GM21367 (cell line): ENCODE measurements at regions not wholly inside any gene's neighbourhood (a gene's known extent, or its start where the extent isn't known, plus 50 kb on each side); places are given as distances from the start of the nearest gene placed in this dataset.

ENCODE experiments used
- ATAC-seq: cut with Tn5 transposase; IDR thresholded peaks from one replicate; pipeline ENCODE4 v1.9.1; 2021; ENCODE audit not compliant: unreplicated experiment

DNA sequence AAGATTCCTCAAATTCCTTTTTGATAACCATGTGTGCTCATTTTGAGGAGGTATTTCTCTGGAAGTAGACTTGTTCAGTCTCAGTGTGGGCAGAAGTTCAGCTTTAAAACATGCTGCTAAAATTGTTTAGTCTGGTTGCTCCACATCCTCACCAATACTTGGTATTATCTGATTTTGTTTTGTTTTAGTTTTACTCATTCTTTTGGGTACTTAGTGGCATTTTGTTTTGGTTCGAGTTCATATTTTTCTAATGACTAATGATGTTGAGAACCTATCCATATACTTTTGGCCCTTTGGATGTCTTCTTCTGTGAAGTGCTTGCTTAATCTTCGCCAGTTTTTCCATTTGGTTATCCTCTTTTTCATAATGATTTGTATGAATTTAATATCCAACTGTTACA is 694.2 kb upstream of the FZD8 start:
- ATAC-seq: no peak

DNA sequence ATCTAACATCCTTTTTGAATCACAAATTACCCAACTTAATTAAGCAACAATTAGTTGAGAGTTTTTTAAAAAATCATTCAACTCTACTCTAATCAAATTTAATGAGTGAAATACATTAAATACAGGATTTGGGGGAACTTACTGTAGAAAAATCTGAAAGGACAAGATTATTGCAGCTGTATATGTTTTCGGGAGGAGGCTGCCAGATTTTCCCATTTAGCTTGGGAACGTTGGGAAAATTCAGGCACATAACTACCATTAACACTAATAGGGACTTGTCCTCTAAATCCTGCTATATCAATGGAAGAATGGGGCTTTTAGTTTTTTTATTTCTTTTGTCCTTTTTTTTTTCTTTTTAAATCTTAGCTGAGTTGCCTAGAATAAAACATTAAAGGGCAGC is 691.4 kb upstream of the FZD8 start:
- ATAC-seq: no peak

DNA sequence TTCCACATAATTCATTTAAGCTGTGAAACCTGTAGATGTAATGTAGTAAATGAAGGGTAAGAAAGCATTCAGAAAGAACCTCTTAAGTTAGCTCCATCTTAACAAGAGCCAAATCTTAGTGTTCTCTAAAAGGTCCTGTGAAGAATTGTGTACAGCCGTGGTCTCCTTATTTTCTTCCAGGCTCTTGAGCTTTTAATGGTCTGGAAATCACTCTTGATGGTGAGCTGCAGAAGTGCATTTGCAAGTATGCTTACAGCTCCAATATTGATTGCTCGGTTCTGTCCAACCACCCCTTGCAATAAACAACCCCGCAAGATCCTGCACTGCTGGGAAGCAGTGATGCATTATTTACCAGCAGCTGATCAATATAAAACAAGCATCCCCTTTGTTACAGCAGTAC is 690.8 kb upstream of the FZD8 start:
- ATAC-seq: no peak

DNA sequence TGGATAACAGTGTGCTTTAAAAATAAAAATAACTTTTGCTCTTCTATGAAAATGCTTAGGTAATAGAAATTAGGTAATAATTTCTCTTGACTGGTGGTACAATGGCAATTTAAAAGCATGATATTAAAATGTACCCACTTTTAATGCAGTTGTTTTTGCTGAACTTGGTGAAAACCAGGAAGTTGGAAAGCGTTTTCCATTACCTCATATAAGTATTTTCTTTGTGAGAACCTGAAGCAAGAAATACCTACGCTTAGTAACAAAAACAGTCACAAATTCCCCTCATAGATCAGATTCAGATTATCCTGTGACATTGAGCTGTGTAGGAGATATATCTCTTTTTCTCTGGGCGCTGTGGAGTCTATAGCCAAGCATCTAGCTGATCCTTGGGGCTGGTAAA is 689.0 kb upstream of the FZD8 start:
- no peak for ATAC-seq

DNA sequence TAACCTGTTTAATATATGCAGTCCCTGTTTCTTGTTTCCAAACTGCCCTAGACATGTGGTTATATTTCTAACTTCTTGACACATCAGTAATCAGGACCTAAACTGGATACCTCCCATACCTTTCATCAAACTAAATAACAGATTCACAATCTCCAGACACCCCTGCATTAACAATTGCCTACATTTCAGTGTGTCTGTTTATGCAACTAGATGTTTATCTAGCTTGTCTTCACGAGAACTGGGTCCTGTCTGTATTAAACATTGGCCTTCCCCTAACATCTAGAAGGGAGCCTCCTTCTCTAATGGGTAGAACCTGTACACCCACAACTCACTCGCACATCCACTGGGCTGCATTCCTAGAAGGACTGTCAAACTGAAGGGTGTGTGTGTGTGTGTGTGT is 683.7 kb upstream of the FZD8 start:
- ATAC-seq: no peak

DNA sequence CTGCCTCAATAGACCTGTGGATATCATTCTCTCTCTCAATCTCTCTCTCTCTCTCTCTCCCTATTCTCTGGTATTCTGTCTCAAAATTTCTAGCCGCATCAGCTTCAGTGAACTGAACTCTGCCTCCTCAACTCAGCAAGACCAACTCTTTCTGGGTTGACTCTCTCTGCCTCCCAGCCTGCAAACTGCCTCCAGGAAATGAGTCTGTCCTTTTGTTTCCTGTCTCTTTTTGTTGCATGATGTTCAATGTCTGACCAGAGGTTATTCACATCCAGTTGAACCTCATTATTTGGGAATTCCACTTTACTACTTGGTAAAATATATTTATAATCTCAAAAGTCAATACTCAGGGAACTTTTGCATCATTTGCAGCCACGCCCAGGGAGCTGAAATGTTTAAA is 682.7 kb upstream of the FZD8 start:
- ATAC-seq: no peak

DNA sequence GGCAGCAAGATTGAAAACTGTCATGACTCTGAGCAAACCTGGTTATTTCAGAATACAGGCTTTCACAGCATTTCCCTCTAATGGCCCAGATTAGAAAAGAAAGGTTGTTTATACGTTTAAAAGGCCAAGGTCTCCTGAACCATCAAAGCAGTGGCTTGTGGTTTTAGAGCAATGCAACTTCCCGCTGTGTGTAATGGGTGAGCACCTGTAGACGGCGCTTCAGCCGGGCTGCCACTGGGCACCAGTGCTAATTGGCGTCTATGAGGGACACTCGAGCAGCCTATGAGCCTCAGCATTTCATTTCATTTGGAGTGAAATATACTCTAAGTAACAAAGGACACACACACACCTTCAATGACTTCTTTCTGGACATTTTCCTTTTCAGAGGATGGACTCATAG is 671.0 kb upstream of the FZD8 start:
- ATAC-seq: no peak

DNA sequence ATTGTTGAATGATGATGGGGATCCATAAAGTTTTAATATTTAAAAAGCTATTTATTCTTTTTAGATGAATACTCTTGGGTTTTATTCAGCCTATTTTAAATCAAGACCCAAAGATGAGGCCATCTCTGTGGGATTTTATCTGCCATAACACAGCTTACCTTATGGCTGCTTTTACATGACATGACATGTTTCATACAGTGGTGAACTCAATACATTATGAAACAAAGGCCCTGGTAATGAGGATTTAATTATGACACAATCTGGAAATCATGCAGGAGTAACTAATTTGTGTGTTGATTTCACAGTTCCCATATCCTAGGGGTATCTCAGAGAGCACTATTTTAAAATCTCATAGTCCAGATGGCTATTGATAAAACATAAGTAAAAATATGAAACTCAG is 661.8 kb upstream of the FZD8 start:
- ATAC-seq: no peak

DNA sequence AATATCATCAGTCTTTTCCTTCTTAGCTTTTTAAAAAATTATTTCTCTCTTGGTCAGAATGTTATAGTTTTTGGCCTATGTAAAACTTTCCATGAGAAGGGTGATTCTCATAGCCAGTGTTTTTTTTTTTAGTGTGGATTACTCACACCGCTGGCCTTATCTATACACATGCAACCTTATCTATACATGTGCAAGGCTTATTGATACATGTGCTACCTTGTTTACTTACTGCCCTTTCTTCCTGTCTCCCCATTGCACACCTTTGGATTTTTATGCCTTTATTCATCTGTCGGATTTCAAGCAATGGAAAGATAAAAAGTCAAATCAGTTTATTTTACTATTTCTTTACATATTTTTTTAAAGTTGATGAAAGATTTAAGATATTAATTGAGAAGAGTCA is 660.0 kb upstream of the FZD8 start:
- no peak for ATAC-seq

DNA sequence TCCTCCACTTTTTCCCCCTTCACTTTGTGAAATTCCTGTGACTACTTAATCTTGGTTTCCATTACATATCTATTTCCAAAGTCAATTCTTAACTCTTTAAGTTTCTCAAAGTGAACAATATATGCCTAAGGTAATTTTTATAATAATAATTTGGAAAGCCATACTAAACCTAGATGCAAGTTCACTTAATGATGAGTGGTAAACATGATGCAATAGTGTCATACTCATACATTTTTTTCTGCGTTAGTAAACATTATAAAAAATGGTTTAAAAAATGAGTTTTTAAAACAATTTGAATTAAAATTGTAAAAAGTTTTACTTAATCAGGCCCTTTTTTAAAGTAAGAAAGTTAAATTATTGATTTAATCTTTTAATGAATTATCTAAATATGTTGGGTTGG is 659.4 kb upstream of the FZD8 start:
- ATAC-seq: no peak

DNA sequence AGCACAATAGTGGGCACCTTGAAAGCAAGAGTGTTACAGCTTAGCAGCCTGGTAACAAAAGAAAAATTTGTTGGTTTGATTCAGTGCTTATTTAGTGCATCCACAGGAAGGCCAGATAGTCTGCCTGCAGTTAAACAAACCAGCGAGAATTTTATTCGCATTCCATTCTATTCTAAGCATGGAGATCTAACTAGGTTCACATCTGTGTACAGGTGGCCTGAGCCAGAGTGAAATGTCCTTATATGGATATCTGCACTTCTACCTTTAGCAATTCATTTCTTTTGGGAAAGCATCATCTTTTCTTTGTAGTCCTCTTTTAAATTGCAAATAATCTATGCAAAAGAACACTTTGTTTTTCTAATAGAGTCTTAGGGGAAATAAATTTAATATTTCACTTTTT is 659.0 kb upstream of the FZD8 start:
- no peak for ATAC-seq

DNA sequence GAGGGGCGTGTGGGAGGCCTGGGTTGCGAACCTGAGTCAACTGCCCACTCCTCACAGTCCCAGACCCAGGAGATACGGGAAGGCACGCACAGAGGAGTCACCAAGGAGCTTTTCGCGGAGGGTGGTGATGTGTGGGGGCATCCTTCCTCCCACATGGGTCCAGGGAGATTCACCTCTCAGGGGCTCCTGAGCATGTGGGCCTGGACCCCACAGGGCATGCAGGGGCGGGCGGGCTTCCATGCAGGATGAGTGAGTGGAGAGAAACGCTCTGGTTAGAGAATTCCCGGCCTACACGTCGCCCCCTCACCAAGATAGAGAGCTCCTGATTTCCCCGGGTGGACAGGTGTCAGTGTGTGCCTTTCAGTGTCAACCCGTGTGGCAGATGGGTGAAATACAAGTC is 641.7 kb upstream of the FZD8 start:
- no peak for ATAC-seq

DNA sequence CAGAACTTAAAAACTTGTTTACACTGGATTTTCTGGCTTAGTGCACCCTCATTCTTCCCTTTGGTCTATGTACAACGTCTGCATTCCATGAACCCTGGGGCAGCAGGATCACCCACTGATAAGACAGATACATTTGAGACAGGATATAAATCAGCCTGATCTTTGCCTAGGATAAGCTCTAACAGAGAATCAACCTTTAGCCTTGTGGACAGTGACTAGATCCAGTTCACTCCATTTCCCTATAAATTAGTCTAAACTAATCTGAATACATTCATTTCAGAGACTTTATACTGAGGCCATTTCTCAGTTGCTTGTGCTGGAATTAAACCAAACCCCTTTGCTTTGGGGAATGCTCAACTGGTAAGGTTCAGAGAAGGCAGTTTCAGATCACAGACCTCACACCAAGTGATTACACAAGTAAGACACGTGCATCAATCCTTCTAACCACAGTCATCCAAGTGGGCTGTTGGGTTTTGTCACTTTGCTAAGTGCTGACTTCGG is 639.8 kb upstream of the FZD8 start:
- ATAC-seq: no peak

DNA sequence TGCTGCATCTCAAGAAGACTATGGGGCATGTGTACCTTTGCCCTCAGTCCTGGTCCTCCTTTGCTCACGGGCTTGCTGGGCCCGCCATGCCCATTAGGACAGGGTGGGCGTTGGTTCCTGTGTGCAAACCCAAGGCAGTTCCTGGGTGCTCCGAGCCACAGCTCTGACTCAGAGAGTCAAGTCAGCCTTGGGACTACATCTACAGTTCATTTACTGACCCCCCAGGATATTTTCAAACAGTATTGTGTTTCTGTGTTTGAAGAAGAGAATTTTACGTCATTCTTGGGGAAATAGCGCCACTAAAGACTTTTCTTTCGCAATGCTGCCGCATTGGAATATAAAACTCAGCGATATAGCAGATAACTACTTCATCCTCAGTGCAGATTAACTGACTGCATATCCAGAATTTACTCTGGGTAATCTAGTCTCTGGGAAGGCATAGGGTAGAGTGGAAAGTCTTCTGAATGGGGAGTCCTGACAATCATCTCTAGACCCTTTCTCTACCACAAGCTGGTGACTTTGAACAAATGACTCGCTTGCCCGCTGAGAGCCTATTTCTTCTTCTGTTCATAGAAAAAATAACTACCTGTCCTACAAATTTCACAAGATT is 638.9 kb upstream of the FZD8 start:
- no peak for ATAC-seq

DNA sequence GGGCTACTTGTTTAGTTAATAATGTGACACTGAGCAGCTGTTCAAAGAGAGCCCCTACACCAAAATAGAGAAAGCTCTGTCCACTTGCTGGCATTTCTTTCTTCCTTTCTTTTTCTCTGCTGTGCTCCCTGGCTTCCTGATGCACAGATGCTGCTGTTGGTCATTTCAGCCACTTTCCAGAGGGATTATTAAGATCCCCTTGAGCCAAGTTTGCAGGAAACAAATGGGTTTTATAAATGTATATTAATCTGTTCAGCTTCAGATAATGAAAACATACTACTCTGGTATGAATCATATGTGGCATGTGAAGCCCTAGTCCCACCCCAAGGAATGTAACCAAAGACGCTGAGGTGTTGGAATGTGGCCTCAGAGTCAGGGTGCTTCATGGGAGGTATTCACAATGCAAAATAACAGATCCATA is 638.2 kb upstream of the FZD8 start:
- no peak for ATAC-seq

DNA sequence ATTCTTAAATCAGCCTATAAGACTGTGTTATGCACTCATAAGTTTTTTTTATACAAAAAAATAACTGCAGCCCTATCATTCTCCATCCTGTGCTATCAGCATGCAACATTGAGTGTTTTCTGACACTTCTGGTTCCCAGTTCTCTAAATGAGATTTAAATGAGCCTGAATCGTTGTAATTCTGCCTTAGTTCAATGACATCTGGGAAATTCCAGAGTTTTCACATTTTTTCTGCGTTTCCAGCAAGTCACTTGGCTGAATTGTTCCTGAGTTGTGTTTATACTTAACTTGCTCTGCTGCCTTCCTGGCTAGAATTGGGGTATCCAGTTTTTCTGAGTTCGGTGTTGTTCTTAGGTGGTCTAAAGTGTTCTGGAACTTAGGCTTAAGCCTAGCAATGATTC is 636.1 kb upstream of the FZD8 start:
- ATAC-seq: no peak

DNA sequence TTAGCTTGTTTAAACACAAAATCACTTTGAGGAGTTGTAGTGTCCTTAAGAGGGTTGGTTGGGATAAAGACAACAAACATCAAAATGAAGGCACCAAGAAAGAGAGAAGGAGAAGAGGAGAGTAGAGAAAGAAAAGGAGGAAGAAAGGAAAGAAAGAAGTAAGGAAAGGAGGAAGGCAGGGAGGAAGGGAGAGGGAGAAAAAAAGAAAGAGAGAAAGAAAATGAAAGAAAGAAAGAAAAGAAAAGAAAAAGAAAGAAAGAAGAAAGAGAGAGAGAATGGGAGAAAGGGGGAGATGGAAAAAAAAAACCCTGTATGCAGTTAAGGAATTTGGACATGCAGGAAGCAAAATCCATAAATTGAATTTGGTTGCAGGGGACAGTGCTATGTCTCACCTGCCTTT is 635.4 kb upstream of the FZD8 start:
- no peak for ATAC-seq

DNA sequence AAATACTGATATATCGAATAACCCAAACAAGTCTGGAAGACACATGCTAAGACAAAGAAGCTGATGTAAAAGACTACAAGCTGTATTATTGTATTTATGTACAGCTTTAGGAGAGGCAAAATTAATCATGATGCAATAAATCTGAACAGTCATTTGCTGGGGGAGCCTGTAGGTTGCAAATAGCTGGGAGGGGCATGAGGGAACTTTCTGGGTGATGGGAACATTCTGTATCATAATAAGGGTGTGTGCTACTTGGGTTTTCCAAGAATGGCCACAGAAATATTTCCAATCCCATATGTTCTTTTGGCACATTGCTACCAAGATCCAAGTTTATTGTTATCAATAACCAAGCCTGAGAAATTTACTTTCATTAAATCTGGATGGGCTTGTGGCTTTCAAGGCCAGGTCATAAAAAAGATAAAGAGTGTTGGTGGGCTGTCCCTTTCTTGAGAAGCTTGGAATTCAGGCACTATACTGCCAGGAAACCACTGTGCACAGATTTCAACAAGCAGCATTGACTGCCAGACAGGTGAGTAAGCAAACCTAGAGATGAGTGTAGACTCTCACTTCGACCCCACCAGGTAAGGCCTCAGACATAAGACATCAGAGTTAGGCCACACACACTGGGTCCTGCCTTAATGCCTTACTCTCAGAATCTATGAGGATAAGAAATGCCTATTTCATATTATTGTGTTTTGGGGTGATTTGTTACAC is 629.7 kb upstream of the FZD8 start:
- no peak for ATAC-seq

DNA sequence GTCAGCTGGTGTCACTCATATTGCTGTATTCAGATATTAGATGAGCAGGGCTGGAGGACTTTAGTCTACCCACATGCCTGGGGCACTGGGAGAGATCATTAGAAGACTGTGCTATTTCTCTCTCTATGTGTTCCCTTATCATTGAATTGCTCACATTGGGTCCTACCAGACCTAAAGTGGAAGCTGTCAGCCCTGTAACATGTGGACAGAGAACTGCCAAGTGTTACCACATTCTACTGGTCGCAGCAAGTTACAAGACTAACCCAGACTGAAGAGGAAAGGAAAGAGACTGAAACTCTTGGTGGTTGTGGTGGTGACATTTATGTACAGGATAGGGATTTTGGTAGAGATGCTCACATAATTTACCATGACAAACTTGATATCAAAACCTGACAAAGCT is 627.1 kb upstream of the FZD8 start:
- ATAC-seq: no peak

DNA sequence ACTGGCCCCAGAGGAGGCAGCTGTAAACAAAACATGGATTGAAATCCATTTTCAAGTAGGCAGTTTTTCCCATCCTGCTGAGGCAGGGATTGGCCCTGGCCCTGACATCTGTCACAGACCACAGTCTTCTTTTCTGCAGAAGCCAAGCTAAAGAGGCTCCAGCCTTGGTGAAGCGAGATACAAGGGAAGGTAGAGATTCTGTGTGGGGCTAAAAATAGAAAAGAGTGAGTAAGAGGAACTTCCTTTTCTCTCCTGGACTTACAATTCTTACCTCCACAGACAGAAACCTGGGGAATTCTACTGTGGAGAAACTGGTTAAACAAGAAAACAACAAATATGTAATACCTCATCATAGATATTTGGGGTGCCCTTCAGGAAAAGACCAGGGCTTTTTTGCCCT is 624.8 kb upstream of the FZD8 start:
- no peak for ATAC-seq

DNA sequence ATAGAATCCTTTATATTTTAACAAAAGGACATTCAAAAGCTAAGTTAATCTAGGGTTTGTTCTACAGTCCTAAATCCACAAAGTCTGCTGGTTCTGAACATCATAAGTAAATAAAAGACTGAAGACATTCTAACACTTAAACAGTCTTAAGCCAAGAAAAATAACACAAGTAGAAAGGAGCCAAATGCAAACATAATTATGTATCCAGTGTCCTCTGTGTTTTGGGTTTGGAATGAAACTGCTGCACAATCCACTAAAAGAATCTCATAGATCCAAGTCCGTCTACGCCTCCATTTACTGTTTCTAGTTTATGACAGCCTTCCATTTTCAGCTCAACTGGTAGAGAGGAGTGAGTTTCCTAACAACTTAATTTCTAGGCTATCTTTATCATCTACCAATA is 623.6 kb upstream of the FZD8 start:
- ATAC-seq: no peak

DNA sequence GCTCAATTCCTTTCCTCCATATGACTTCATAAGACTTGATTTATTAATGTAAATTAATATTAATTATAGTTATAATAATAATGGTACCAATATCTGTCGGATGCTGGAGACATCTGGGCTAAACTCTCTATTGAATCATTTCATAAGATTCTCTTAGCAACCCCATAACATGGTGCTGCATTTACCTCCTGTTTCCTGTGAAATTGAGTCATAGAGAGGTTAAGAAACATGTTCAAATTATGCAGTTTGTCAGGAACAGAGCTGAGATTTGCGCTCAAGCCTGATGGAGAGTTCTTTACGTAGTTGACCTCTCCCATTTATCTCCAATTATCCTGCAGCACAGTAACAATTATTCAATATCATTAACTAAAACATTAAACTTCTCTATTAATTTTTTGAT is 621.8 kb upstream of the FZD8 start:
- ATAC-seq: no peak

DNA sequence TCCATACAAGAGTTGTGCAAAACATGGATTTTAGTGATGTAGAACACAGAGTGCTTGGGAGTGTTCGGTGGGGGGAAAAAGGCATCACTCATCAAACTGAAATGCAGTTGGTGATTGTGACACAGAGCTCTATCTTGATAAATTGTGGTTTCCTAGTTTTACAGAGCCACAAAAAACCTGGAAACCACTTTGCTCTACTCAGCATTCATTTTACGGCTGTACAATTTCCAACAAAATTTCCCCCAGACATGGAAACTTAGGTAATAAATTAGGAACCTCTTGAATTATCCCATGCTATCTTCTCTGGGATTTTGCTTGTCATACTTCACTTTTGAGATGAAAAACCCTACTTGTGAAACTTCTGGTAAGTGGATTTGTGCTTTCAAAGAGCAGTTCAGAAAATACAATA is 614.9 kb upstream of the FZD8 start:
- ATAC-seq: no peak
